ENCODE measurements at regions not wholly inside any gene's neighbourhood (a gene's known extent, or its start where the extent isn't known, plus 50 kb on each side); places are given as distances from the start of the nearest gene placed in this dataset.

DNA sequence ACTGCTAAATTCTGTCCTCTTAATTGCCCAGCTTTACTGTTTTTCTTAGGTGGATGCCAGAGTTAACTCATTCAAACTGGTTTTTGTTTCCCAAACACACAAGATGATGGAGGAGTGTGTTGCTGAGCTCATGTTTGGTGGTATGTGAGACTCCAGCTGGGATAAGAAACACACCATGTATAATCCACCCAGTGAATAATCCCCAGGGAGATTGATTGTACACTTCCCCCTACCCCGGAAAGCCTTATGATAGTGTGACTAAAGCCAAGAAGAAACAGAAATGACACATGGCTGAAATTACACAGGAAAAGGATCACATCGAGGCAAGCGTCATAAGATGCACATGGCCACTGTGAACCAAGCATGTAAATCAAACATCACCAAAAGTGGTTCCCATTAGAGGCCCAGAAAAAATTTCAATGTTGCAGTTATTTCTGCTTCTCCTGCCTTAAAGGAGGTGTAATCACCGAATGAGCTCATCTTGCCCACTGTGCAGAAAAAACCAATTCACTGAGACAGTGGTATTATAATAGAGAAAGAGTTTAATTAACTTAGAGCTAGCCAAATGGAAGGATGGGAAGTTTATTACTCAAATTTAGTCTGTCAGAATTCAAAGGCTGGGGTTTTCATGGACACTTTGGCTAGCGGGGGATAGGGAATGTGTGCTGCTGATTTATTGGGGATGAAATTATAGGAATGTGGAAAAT lies 56.7 kb upstream of the MAGI1 start:
- no TSS peak for BruUV-seq (replicated peaks)
- Histone ChIP-seq H3K9me1 (replicated peaks; ENCODE audit: control insufficient read depth, extremely low read depth, insufficient read depth, low read length) (no peaks in the 10 kb centered on the region), H3K79me2 (ENCODE audit: control insufficient read depth, insufficient read depth, low read length) (no peaks in the 10 kb centered on the region), H3K4me2 (ENCODE audit: insufficient read depth, low read length) (no peak overlapping the region), H3K9me3 (replicated peaks; ENCODE audit: control insufficient read depth, insufficient read depth, low read length) (no peaks in the 10 kb centered on the region), H2AFZ (ENCODE audit: low read depth, low read length) (no peak overlapping the region), H3K27ac (ENCODE audit: insufficient read depth, low read depth, low read length) (no peak overlapping the region), H3K27me3 (ENCODE audit: control insufficient read depth in 2 of 2, insufficient read depth in 2 of 2, low read length in 2 of 2) (peaks cover 4 to 11% of the 10 kb centered on the region in 2 experiments), H3K9ac (replicated peaks; ENCODE audit: extremely low read depth, insufficient read depth, low read length) (no peak overlapping the region), H3K4me3 (replicated peaks in 1 of 3; ENCODE audit: insufficient read depth in 1 of 3, low read depth in 1 of 3, low read length in 3 of 3) (no peak overlapping the region), H3K4me1 (ENCODE audit: control insufficient read depth, extremely low read depth, insufficient read depth, low read length) (no peaks in the 10 kb centered on the region), H4K20me1 (replicated peaks; ENCODE audit: control insufficient read depth, extremely low read depth, insufficient read depth, low read length) (no peaks in the 10 kb centered on the region), H3K36me3 (ENCODE audit: control insufficient read depth in 2 of 2, extremely low read depth in 1 of 2, insufficient read depth in 2 of 2, low read length in 2 of 2) (no peaks in the 10 kb centered on the region)
- dilution Hi-C loops (cut with MboI; ENCODE audit: extremely low pct_ligation_motif_present, low sequenced_read_pairs) (no loop called here), intact Hi-C loops (cut with micrococcal nuclease) (no loop called here)
- TF ChIP-seq, protein P1, sequence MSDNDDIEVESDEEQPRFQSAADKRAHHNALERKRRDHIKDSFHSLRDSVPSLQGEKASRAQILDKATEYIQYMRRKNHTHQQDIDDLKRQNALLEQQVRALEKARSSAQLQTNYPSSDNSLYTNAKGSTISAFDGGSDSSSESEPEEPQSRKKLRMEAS (IDR thresholded peaks at IDR 0.05; ENCODE audit: insufficient read depth, insufficient read length) = no peak
- TF ChIP-seq GATA2 (IDR thresholded peaks at IDR 0.05; ENCODE audit: insufficient read depth, insufficient read length, low read depth, low read length) (no peak), POLR2AphosphoS5 (IDR thresholded peaks at IDR 0.05; ENCODE audit: insufficient read depth, low read depth, low read length) (no peak), MYC (IDR thresholded peaks at IDR 0.05; ENCODE audit: low read depth, low read length) (no peak), FOS (IDR thresholded peaks at IDR 0.05; ENCODE audit: borderline replicate concordance, insufficient read depth, low read length) (no peak)
- TF ChIP-seq, protein P2, sequence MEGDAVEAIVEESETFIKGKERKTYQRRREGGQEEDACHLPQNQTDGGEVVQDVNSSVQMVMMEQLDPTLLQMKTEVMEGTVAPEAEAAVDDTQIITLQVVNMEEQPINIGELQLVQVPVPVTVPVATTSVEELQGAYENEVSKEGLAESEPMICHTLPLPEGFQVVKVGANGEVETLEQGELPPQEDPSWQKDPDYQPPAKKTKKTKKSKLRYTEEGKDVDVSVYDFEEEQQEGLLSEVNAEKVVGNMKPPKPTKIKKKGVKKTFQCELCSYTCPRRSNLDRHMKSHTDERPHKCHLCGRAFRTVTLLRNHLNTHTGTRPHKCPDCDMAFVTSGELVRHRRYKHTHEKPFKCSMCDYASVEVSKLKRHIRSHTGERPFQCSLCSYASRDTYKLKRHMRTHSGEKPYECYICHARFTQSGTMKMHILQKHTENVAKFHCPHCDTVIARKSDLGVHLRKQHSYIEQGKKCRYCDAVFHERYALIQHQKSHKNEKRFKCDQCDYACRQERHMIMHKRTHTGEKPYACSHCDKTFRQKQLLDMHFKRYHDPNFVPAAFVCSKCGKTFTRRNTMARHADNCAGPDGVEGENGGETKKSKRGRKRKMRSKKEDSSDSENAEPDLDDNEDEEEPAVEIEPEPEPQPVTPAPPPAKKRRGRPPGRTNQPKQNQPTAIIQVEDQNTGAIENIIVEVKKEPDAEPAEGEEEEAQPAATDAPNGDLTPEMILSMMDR (IDR thresholded peaks at IDR 0.05; ENCODE audit: extremely low read depth in 1 of 2, insufficient read depth in 1 of 2, low read depth in 1 of 2, low read length in 2 of 2) = no peak
- DNase-seq (ENCODE audit: low read depth, low spot score) = no peak
- CTCF ChIA-PET = interaction anchor here (1.2 kb wide), 1 partner anchor 38 kb away, joined by 3 read pairs; no protein-coding TSS in a partner anchor
- FAIRE-seq = no peak
- POLR2A ChIA-PET = no interaction called here
